Kidney epithelial cell (primary cell): ENCODE measurements at regions not wholly inside any gene's neighbourhood (a gene's known extent, or its start where the extent isn't known, plus 50 kb on each side); places are given as distances from the start of the nearest gene placed in this dataset.

Experiments used
- DNase-seq: peaks from one replicate; pipeline ENCODE4 v3.0.0-alpha.2; 2010; ENCODE audit warnings: low read depth
- H3K27me3 ChIP-seq: 2 replicates; pipeline ENCODE4 v1.6.0; 2011; ENCODE audit warnings: low read length; ENCODE audit not compliant: control insufficient read depth, insufficient read depth
- H3K36me3 ChIP-seq: 2 replicates; pipeline ENCODE4 v1.5.1; 2011; ENCODE audit warnings: low read length; ENCODE audit not compliant: control insufficient read depth, insufficient read depth
- H3K4me3 ChIP-seq: 2 replicates; pipeline ENCODE4 v1.5.1; 2011; ENCODE audit warnings: low read depth, mild to moderate bottlenecking, control low read depth, low read length
- CTCF ChIP-seq: IDR thresholded peaks from 2 replicates; pipeline ENCODE4 v1.5.1; 2011; ENCODE audit warnings: mild to moderate bottlenecking, moderate library complexity, low read length, control low read depth, inconsistent platforms; ENCODE audit not compliant: insufficient read depth, poor library complexity, severe bottlenecking

GRCh38 chrX:137483554-137483953 lies 82.4 kb upstream of the ZIC3 start:
- DNase-seq, result no peak
- no peaks in the 10 kb centered on the region for H3K36me3 ChIP-seq
- no peak for TF ChIP-seq CTCF
- H3K4me3 ChIP-seq, result no peak overlapping the region
- H3K27me3 ChIP-seq, result no peaks in the 10 kb centered on the region

DNA sequence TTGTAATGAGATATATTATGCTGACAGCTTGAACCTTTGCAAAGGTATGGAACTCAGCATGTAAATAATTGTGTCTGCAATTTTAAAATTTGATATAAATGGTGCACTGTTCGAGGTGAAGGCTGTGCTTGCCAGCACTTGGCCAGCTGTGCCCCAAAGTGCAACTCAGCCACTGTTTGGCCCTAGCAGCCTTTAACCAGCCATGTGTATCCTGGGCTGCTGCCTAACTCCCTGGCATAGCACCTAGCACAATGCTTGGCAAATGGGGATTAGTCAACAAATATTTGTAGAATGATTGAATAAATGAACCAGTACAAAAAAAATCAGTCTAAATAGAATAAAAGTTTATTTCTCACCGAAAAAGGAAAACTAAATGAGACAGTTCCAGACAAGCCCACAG lies 83.8 kb upstream of the ZIC3 start:
- DNase-seq, result no peak
- H3K36me3 ChIP-seq, result no peaks in the 10 kb centered on the region
- no peak for TF ChIP-seq CTCF
- H3K27me3 ChIP-seq, result no peaks in the 10 kb centered on the region
- no peak overlapping the region for H3K4me3 ChIP-seq

DNA sequence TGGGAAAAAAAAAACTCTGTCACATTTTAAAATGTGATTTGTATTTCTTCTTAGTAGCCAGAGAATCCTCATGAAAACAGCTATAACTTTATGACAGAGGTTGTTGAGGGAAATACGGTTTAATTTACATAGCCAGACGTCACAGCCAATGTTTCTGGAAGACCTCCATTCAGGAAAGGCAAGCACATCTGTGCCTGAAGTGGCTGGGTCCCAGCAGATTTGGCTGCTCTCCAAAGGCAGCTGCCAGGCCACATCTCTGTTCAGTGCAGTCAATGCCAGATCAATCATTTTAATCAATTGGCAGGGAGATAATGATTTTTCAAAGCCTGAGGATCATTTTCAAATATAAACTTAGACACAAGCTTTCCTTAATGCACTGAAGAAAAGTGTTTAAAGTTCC lies 86.5 kb upstream of the ZIC3 start:
- no peak for TF ChIP-seq CTCF
- no peak overlapping the region for H3K4me3 ChIP-seq
- no peaks in the 10 kb centered on the region for H3K36me3 ChIP-seq
- no peaks in the 10 kb centered on the region for H3K27me3 ChIP-seq
- DNase-seq, result no peak

- no peaks in the 10 kb centered on the region for H3K27me3 ChIP-seq
- DNase-seq, result no peak
Observed at GRCh38 chrX:137441711-137442110, 124.2 kb upstream of the ZIC3 start.

GRCh38 chrX:137432609-137433008 lies 133.3 kb upstream of the ZIC3 start:
- Histone ChIP-seq H3K4me3 (no peak overlapping the region), H3K36me3 (no peaks in the 10 kb centered on the region), H3K27me3 (peaks cover 24% of the 10 kb centered on the region)
- peak; percentile 9 for TF ChIP-seq CTCF
- DNase-seq, result no peak

More at GRCh38 chrX:137441711-137442110, 124.2 kb upstream of the ZIC3 start:
- TF ChIP-seq CTCF, result no peak
- no peaks in the 10 kb centered on the region for H3K36me3 ChIP-seq
- no peak overlapping the region for H3K4me3 ChIP-seq

- no peak for TF ChIP-seq CTCF
- H3K27me3 ChIP-seq, result peaks cover 31% of the 10 kb centered on the region
- no peaks in the 10 kb centered on the region for H3K36me3 ChIP-seq
- H3K4me3 ChIP-seq, result no peak overlapping the region
- DNase-seq, result no peak
Observed at GRCh38 chrX:137431693-137432488, 134.0 kb upstream of the ZIC3 start.
